Breast epithelium (tissue), 3 donors: ENCODE measurements at regions not wholly inside any gene's neighbourhood (a gene's known extent, or its start where the extent isn't known, plus 50 kb on each side); places are given as distances from the start of the nearest gene placed in this dataset.

Source experiments
- CTCF ChIP-seq, 3 donors: fragments of 450-650 bp; IDR thresholded peaks; one replicate each; pipeline ENCODE4 v1.5.1; 2016 to 2017; ENCODE audit warnings: antibody characterized with exemption in 3 of 3, mild to moderate bottlenecking in 3 of 3, moderate library complexity in 3 of 3
- POLR2AphosphoS5 ChIP-seq, 3 donors: sonication (generic); formaldehyde crosslinking; IDR thresholded peaks; one replicate each; pipeline ENCODE4 v1.6.1; 2017; ENCODE audit warnings: antibody characterized with exemption in 3 of 3

- TF ChIP-seq CTCF (IDR thresholded peaks at IDR 0.05), result no peak
- TF ChIP-seq POLR2AphosphoS5 (IDR thresholded peaks at IDR 0.05), result no peak
These were observed 309.8 kb upstream of the SETBP1 start for GRCh38 chr18:44370861-44371260.
